GM19023 (cell line): ENCODE measurements at regions not wholly inside any gene's neighbourhood (a gene's known extent, or its start where the extent isn't known, plus 50 kb on each side); places are given as distances from the start of the nearest gene placed in this dataset.

Experiments used
- ATAC-seq: cut with Tn5 transposase; IDR thresholded peaks from one replicate; pipeline ENCODE4 v1.9.1; 2021; ENCODE audit warnings: mild to moderate bottlenecking, moderate library complexity; ENCODE audit not compliant: unreplicated experiment

GRCh38 chr5:29379619-29380018 lies 1813.9 kb upstream of the CDH6 start:
- ATAC-seq, result no peak

DNA sequence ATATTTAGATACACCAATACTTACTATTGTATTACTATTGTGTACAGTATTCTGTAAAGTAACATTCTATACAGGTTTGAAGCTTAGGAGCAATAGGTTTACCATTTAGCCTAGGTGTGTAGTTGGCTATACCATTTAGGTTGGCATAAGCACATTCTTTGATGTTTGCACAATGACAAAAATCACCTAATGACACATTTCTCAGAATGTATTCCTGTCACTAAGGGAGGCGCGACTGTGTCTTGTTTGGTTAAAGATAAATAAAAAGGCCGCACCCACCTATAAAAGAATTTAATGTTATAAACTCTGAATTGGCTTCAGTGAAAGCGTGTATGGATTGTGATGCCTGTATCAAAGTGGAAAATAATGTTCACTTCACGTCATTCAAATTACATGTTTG lies 1815.4 kb upstream of the CDH6 start:
- ATAC-seq, result no peak

- no peak for ATAC-seq
These were observed 1823.2 kb upstream of the CDH6 start for GRCh38 chr5:29370248-29370647.

DNA sequence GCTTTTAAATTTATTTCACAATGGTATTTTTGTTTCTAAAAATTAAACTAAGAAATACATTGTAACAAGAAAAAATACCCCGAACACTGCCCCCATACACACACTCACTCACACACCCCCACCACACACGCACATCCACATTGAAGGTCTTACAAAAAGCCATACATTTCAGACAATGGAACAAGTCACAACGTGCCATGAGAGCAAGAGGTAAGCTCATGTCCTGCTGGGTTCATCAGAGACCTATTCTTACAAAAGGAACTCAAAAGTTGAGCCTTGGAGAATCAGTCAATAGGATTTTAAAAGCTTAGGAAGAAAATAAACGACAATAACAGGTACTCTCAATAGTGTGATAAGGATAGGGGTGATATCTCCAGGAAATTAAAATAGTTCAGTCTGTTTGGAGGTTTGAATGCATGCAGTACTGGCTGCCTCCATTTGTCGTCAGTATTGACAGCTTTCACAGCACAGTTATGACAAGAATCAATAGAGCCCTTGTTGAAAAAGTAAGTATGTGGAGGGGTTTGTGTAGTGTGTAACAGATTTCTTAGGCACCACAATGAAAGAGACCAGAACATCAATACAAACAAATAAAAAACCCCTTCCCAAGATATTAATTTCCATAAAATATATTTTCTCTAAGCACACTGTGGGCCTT lies 1826.2 kb upstream of the CDH6 start:
- no peak for ATAC-seq

- no peak for ATAC-seq
These were observed 1842.3 kb upstream of the CDH6 start for GRCh38 chr5:29351170-29351569.

DNA sequence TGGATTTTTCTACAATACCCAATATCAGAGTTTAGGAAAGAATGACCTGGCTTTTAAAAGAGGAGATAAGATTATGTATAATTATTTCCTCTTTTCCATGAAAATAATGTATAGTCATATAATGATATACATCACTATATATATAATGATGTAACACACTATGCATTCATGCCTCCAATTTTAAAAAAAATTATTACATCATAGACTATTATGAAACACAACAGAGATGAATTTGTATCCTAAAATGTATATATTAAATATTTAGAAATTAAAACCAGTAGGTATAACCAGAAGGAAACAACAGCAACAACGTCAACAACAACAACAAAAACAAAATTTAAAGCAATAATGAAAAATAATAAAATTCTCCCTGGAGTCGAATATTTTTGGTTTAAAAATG lies 1856.5 kb upstream of the CDH6 start:
- no peak for ATAC-seq

DNA sequence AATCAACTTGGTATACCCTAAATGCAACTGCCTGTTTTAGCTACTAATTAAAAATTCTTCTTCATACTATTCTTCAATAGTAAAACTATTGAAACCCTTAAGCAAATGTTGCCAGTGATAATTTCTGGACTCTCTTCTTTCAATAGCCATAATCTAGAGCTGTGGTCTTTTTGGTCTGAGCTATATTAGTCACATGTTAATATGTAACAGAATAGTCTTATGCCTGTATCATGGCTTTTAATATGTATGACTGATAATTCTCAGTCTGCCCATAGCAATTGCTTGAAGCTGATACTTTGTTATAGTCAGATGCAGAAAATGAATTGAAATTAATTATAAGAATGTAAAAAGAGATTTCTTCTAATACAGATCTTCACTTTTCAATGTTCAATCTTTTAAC lies 1871.9 kb upstream of the CDH6 start:
- ATAC-seq, result no peak

GRCh38 chr5:29309359-29309758 lies 1884.1 kb upstream of the CDH6 start:
- ATAC-seq, result no peak

DNA sequence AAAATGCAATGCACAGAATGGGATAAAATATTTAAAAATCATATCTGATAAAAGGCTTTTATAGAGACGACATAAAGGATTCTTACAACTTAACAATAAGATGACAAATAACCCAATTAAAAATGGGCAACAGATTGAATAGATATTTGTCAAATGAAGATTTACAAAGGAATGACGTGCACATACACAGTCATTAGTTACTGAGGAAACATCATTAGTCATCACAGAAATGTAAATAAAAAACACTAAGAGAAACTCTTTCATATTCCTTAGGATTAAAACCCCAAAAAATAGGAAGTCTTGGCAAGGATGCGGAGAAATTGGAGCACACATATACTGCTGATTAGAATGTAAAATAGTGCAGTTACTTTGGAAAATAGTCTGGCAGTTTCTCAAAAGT lies 1886.0 kb upstream of the CDH6 start:
- no peak for ATAC-seq

- no peak for ATAC-seq
These were observed 1888.9 kb upstream of the CDH6 start for GRCh38 chr5:29304545-29304944.

DNA sequence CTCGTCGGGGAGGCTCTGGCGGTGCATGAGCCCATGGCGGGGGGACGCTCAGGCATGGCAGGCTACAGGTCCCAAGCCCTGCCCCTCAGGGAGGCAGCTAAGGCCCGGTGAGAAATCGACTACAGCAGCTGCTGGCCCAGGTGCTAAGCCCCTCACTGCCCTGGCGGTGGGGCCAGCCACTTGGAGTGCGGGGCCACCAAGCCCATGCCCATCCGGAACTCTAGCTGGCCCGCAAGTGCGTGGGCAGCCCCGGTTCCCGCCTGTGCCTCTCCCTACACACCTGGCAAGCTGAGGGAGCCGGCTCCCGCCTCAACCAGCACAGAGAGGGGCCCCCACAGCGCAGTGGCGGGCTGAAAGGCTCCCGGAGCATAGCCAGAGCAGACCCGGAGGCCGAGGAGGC lies 1896.9 kb upstream of the CDH6 start:
- ATAC-seq, result no peak

- ATAC-seq, result no peak
These were observed 1915.8 kb upstream of the CDH6 start for GRCh38 chr5:29277642-29278041.

GRCh38 chr5:29276371-29276770 lies 1917.1 kb upstream of the CDH6 start:
- ATAC-seq, result no peak

GRCh38 chr5:29263915-29264351 lies 1929.6 kb upstream of the CDH6 start:
- no peak for ATAC-seq

DNA sequence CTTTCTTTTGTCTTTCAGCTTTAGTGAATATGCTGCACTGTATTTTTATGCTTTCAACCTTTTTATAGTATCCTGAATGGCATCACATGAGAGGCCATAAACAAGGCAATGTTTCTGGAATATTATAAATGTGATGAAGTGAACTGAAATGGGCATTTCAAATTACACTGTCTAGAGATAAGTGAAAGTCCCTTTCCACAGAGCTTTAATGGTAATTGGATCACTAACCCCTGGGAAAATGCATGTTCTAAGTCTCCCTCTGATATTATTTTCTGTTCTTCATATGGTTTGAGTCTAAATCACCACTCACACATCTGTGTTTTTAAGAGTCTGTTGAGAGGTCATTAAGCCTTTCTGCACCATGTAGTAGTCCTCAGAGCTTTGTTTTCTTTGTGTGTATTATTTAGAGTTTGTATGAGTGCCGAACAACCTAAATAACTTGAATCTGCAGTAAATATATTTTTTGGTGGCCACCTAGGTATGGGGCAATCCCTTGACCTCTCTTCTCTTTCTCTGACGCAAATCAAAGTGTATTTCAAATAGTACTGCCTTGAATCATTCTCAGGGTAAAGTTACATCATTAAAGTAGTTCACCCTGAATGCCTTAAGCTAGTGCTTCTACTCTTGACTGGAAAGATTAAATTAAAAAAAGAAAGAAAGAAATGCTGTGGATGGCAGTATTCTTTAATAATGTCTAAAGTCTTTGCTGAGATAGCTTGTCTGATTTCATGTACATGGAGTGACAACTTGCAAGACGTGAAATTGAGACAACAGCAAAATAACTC lies 1931.0 kb upstream of the CDH6 start:
- no peak for ATAC-seq

GRCh38 chr5:29261213-29261612 lies 1932.3 kb upstream of the CDH6 start:
- no peak for ATAC-seq

DNA sequence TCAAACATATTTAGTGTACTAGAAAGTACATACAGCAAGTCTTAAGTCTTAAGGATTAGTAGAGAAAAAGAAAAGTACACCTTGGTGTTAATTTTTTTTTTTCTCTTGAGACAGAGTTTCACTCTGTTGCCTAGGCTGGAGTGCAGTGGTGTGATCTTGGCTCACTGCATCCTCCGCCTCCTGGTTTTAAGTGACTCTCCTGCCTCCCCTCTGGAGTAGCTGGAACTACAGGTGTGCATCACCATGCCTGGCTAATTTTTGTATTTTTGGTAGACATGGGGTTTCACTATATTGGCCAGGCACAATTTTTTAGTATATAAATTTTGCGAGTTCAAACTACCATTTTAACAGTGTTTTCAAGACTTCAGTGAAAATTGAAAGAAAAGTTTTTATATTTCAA lies 1941.1 kb upstream of the CDH6 start:
- ATAC-seq, result no peak

- no peak for ATAC-seq
These were observed 1946.0 kb upstream of the CDH6 start for GRCh38 chr5:29247346-29248028.

DNA sequence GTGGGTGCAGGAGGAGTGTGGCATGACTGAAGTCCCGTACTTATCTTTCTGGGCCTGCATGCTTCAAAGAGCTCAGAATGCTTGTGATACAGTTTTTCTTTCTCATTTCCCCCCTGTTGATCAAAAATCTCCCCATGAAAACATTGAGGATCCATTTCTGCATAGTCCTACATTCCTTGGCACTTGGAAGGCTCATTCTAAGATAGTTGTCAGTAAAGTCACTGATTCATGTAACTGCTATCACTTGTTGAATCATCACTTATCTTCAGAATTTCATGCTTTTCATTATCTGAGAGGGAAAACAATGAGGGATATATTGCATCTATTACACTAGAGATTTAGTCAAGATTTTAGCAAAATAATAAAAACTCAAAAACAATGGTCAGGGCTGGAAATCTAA lies 1953.1 kb upstream of the CDH6 start:
- no peak for ATAC-seq

GRCh38 chr5:29239606-29240005 lies 1953.9 kb upstream of the CDH6 start:
- ATAC-seq, result no peak

GRCh38 chr5:29238115-29238514 lies 1955.4 kb upstream of the CDH6 start:
- no peak for ATAC-seq

DNA sequence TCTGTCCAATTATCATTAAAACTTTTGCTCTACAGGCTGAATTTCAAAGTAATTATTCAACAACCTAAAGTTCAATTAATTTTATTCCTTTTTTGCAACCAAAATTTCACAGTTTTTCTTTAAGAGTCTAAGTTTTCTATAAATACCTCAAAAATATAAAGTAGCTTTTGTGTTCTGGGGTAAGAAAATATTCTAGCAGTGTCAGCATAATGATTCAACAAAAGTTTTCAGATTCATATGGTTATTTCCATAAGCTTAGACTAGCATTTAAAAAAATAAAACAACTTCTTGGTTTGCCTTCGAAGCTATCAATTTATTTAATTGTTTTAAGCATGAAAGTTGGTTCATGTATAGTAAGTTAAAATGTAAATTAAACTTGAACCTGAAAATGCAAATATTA lies 1962.3 kb upstream of the CDH6 start:
- ATAC-seq, result no peak
